ENCODE measurements at regions not wholly inside any gene's neighbourhood (a gene's known extent, or its start where the extent isn't known, plus 50 kb on each side); places are given as distances from the start of the nearest gene placed in this dataset.
"Not testable (repeated sequence)": the region's sequence is repeated elsewhere in the genome, so short reads cannot be mapped to it uniquely, and the experiment has no call there.

DNA sequence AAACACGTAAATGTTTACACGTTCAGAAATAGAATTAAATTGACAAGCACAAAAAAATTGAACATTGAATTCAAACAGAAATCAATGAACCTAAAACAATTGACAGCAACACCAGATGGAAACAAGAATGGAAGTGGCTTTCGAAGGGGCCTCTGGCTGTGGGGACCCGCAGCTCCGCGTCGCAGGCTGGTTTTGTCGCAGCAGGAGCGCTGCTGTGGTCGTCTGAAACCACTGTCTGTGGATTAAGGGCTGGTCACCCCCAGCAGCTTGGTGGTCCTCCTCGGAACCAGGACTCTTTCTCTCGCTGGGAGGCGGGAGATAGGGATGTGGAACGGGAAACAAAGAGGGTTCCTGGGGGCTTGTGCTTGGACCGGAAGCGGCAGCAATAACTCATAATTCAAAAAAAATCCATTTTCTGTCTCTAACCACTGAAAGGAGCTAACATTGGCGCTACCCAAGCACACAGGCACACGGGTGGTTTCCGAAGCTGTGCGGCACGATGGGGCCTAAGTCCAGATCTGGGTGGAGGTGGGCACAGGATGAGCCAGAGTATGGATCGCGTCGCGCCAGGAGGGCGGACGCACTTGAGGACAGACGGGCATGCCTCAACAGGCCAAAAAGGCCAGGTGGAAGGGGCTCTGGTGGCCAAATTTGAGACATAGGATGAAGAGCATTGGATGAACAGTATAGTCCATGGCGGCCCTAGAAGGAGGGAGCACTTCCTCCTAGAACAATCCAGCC lies 346.0 kb downstream of the CNTNAP3B start:
- not testable (repeated sequence) for H3K27ac ChIP-seq; H3K9me3 ChIP-seq (ENCODE audit: low read depth, low read length); H3K4me3 ChIP-seq; H3K36me3 ChIP-seq (ENCODE audit: insufficient read depth, low read length); DNase-seq (ENCODE audit: low read depth, low spot score); H3K9ac ChIP-seq (ENCODE audit: insufficient read length)

DNA sequence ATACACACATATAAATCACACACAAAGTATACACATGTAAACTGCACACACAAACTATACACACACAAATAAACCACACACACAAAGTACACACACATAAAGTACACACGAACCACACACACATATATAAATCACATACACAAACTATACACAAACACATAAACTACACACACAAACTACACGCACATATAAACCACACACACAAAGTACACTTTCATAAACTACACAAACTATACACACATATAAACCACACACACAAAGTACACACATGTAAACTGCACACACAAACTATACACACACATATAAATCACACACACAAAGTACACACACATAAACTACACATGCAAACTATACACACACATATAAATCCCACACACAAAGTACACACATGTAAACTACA lies 347.3 kb downstream of the CNTNAP3B start:
- DNase-seq (ENCODE audit: low read depth, low spot score); H3K9ac ChIP-seq (ENCODE audit: insufficient read length); H3K9me3 ChIP-seq (ENCODE audit: low read depth, low read length); H3K4me3 ChIP-seq; H3K27ac ChIP-seq; H3K36me3 ChIP-seq (ENCODE audit: insufficient read depth, low read length): not testable (repeated sequence)

DNA sequence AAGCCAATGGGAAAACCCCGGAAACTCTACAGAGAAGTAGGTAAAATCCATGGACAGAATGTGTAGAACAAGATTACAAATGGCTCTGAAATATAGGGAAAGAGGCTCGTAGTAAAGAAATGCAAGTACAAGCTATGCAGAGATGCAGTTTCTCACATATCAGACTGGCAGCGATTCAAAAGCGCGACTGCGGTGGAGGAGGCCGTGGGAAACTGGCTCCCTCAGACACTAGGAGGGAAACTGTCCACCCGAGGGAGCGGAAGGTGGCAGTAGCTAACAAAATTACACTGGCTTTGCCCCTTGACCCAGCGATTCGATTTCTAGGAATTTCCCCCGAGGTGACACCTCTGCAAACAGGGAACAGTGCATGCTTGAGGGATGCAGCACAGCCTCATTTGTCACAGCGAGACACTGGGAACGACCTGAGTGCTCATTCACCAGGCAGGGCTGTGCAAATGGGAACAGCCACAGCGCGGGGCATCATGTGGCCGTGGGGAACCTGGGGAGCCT lies 349.3 kb downstream of the CNTNAP3B start:
- not testable (repeated sequence) for H3K27ac ChIP-seq; DNase-seq (ENCODE audit: low read depth, low spot score); H3K36me3 ChIP-seq (ENCODE audit: insufficient read depth, low read length); H3K4me3 ChIP-seq; H3K9me3 ChIP-seq (ENCODE audit: low read depth, low read length); H3K9ac ChIP-seq (ENCODE audit: insufficient read length)

DNA sequence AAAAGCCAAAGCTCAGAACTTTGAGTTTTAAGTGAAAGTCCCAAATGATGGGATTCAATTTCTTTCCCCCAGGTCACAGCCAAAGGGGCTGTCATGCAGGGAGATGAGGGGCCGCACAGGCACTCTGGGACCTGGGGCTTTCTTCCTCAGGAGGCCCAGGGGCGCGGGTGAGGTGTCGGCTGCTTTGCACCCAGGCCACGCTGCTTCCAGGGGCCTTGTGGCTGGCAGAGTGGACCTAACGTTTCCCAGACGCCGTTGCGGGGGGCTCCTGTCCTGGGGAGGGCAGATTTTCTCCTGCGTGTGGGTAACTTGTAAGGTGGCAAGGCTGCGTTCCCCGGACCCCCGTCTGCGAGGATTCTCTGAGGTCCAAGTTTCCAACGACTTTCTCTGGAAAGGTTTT lies 350.0 kb downstream of the CNTNAP3B start:
- H3K9ac ChIP-seq (ENCODE audit: insufficient read length); H3K9me3 ChIP-seq (ENCODE audit: low read depth, low read length); H3K27ac ChIP-seq; H3K4me3 ChIP-seq; DNase-seq (ENCODE audit: low read depth, low spot score); H3K36me3 ChIP-seq (ENCODE audit: insufficient read depth, low read length): not testable (repeated sequence)

DNA sequence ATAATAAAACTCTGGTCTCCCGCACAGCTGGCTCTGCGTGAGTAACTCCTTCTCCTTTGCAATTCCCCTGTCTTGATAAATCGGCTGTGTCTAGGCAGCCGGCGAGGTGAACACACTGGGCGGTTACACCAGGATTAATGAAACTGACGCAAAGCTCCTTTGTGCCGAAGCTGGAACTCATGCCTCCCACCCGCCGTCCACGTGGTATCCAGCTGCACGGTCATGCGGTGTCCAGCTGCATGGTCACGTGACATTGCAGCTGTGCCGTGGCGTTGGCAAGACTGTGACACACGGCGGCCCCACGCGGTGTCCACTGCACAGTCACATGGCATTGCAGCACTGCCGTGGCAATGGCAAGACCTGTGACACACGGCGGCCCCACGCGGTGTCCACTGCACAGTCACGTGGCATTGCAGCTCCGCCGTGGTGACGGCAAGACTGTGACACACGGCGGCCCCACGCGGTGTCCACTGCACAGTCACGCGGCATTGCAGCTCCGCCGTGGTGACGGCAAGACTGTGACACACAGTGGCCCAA lies 350.6 kb downstream of the CNTNAP3B start:
- not testable (repeated sequence) for H3K9ac ChIP-seq (ENCODE audit: insufficient read length); DNase-seq (ENCODE audit: low read depth, low spot score); H3K27ac ChIP-seq; H3K36me3 ChIP-seq (ENCODE audit: insufficient read depth, low read length); H3K4me3 ChIP-seq; H3K9me3 ChIP-seq (ENCODE audit: low read depth, low read length)

DNA sequence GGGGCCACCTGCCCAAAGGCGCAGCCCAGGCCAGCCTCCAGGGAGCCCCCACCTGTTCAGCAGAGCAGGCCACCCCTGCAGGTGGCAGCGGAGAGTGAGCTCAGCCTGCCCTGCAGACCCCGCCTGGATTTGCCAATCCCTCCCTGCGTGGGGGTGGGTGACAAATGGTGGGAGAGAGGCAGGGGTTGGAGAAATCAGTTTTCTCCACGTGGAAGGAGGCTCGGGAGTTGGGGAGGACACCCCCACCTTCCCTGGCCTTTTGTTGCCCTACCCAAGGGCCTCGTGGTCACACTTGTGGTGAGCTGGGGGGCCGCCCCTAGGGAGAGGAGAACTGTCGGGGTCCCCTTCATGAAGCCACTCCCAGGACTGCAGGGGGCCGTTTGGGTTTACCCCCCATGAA lies 351.7 kb downstream of the CNTNAP3B start:
- H3K9me3 ChIP-seq (ENCODE audit: low read depth, low read length); DNase-seq (ENCODE audit: low read depth, low spot score); H3K27ac ChIP-seq; H3K4me3 ChIP-seq; H3K9ac ChIP-seq (ENCODE audit: insufficient read length); H3K36me3 ChIP-seq (ENCODE audit: insufficient read depth, low read length): not testable (repeated sequence)

DNA sequence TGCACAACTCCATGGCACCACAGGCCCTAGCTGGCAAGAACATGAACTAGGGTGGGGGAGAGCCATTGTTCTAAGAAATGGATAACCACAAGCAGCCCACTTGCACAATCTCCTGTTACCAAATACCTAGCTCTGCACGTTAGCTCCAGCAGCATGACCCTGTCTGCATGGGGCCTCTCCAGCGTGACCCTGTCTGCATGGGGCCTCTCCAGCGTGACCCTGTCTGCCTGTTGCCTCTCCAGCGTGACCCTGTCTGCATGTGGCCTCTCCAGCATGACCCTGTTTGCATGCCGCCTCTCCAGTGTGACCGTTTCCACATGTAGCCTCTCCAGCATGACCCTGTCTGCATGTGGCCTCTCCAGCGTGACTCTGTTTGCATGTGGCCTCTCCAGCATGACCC lies 356.7 kb downstream of the CNTNAP3B start:
- not testable (repeated sequence) for H3K9me3 ChIP-seq (ENCODE audit: low read depth, low read length); H3K9ac ChIP-seq (ENCODE audit: insufficient read length); DNase-seq (ENCODE audit: low read depth, low spot score); H3K36me3 ChIP-seq (ENCODE audit: insufficient read depth, low read length); H3K4me3 ChIP-seq; H3K27ac ChIP-seq

DNA sequence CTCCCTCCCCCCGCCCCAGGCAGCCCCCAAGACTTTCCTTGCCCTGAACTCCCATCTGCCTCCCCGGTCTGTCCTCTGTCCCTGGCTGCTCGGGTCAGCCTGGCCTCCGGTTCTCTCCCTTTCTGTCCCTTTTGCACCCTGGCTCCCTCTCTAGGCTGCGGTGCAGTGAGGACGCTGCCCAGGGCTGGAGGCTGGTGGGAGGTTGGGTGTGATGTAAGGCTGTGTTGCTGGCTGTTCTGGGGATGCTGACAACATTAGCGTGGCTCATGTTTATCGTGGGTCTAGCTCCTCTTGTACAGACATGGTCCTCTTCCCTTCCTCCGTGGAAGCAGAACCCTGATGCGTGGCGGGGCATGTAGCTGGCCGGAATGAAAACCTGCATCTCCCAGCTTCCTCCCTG lies 357.5 kb downstream of the CNTNAP3B start:
- not testable (repeated sequence) for H3K9ac ChIP-seq (ENCODE audit: insufficient read length); H3K36me3 ChIP-seq (ENCODE audit: insufficient read depth, low read length); H3K4me3 ChIP-seq; H3K9me3 ChIP-seq (ENCODE audit: low read depth, low read length); H3K27ac ChIP-seq; DNase-seq (ENCODE audit: low read depth, low spot score)

DNA sequence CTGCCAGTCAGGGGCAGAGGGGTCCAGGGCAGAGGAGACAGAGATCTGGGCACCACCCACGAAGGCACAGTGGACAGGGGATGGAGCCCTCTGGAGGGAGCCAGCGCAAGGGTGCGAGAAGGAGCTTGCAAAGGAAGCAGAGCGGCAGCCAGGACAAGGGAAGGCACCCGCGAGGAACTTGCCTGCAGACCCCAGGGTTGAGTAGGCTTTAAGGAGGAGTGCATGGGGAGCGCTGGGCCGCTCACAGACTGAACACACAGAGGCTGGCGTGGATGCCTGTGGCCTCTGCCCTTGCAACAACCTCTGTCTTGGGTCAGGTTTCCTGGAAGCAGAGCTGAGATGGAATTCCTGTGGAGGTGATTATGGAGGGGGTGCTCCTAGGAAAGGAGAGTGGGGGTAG lies 374.4 kb downstream of the CNTNAP3B start:
- H3K4me3 ChIP-seq; H3K27ac ChIP-seq; DNase-seq (ENCODE audit: low read depth, low spot score); H3K9me3 ChIP-seq (ENCODE audit: low read depth, low read length); H3K9ac ChIP-seq (ENCODE audit: insufficient read length); H3K36me3 ChIP-seq (ENCODE audit: insufficient read depth, low read length): not testable (repeated sequence)

DNA sequence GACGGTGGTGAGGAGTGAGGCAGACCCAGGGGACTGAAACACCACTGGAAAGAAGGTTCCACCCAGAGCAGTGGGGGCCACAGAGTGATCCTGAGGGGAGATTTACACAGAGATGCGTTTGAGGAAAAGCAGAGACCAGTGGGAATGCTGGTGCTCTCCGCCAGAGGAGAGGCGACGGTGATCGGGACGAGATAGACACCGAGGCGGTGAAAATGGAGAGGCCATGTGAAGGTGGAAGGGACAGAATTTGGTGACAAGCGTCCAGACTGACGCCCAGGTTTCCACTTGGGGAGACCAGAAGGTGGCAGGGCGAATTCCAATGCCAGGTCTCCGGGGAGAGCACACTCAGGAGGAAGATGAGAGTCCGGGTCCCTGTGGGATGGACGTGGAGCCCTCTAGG lies 374.8 kb downstream of the CNTNAP3B start:
- H3K9me3 ChIP-seq (ENCODE audit: low read depth, low read length); H3K9ac ChIP-seq (ENCODE audit: insufficient read length); H3K27ac ChIP-seq; H3K36me3 ChIP-seq (ENCODE audit: insufficient read depth, low read length); DNase-seq (ENCODE audit: low read depth, low spot score); H3K4me3 ChIP-seq: not testable (repeated sequence)

DNA sequence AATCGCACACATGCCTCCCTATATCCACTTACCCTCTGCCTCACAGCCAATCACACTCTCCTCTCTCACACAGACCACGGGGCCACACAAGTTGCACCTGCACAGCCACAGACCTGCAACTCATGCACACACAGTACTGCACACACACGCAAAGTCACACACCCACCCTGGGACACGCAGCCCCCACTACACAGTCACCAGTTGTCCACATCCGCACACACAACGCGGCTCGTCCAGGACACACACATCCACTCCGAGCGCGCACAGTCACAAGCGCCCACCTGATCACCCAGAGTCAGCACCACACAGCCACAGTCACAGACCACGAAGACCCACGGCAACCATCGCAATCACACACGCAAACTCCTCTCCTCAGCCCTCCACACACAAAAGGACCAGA lies 387.3 kb downstream of the CNTNAP3B start:
- not testable (repeated sequence) for DNase-seq (ENCODE audit: low read depth, low spot score); H3K36me3 ChIP-seq (ENCODE audit: insufficient read depth, low read length); H3K9ac ChIP-seq (ENCODE audit: insufficient read length); H3K9me3 ChIP-seq (ENCODE audit: low read depth, low read length); H3K4me3 ChIP-seq; H3K27ac ChIP-seq

DNA sequence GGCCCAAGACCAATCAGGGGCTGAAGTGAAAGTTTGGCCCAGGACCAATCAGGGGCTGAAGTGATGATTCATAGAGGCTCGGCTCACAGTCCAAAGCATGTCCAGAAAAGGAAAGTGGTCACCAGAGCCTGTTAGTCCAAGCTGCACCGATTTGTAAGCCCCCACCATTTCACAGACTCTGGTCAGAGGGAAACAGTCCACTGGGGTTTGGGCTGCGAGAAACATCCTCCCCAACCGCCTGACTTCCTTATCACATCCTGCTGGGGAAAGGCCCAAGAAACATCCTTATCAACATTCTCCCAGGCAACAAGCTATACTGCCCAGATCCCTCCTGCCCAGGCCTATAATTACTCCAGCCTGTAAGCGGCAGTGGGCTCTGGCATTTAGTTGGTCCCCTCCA lies 388.1 kb downstream of the CNTNAP3B start:
- H3K36me3 ChIP-seq (ENCODE audit: insufficient read depth, low read length); H3K9me3 ChIP-seq (ENCODE audit: low read depth, low read length); H3K4me3 ChIP-seq; H3K9ac ChIP-seq (ENCODE audit: insufficient read length); DNase-seq (ENCODE audit: low read depth, low spot score); H3K27ac ChIP-seq: not testable (repeated sequence)

DNA sequence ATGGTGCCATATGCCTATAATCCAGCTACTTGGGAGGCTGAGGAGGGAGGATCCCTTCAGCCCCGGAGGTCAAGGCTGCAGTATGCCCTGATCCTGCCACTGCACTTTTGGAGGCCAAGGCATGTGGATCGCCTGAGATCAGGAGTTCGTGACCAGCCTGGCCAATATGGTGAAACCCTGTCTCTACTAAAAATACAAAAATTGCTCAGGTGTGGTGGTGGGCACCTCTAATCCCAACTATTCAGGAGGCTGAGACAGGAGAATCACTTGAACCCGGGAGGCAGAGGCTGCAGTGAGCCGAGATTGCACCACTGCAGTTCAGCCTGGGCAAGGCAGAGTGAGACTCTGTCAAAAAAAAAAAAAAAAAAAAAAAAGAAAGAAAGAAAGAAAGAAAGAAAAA lies 390.5 kb downstream of the CNTNAP3B start:
- not testable (repeated sequence) for DNase-seq (ENCODE audit: low read depth, low spot score)

DNA sequence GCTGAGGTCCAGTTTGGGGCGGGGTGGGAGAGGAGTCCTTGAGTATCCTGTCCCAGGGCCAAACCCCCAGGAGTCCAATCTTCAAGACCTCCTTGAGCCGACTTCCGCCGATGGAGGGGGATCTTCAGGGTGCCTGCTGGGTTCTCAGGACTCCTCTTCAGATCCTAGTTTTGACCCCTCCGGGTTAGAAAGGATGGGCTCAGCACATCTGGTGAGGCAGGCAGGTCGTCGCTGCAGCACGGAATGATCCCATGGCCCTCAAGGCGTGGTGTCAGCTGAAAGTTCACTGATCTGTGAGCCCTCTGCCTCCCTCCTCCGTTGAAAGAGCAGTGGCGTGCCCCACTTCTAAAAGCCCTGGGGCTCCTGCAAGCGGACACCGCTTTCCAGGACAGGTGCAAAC lies 430.0 kb downstream of the CNTNAP3B start:
- not testable (repeated sequence) for H3K27ac ChIP-seq; H3K4me3 ChIP-seq; H3K9ac ChIP-seq (ENCODE audit: insufficient read length); H3K36me3 ChIP-seq (ENCODE audit: insufficient read depth, low read length); DNase-seq (ENCODE audit: low read depth, low spot score); H3K9me3 ChIP-seq (ENCODE audit: low read depth, low read length)

More for the DNA sequence above, 390.5 kb downstream of the CNTNAP3B start:
- not testable (repeated sequence) for H3K36me3 ChIP-seq (ENCODE audit: insufficient read depth, low read length); H3K9ac ChIP-seq (ENCODE audit: insufficient read length); H3K9me3 ChIP-seq (ENCODE audit: low read depth, low read length); H3K4me3 ChIP-seq; H3K27ac ChIP-seq

DNA sequence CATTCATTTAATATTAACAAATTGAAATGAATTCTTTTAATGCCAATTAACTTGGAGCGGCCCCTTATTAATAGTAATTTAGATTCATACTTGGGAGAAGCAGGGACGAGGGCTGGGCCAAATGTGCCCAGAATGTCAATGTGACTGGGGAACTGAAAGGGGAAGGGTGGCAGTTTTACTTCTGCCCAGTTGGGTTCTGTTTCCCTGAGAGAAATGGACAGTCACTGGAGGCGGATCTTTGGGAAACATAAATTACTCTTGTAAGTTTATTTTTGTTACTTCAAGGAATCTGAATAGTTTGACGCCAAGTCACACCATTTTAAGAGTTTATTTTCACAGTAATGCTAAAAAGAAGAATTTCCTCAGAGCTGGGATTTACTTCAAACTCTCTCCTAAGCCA lies 432.1 kb downstream of the CNTNAP3B start:
- not testable (repeated sequence) for H3K9ac ChIP-seq (ENCODE audit: insufficient read length); DNase-seq (ENCODE audit: low read depth, low spot score); H3K9me3 ChIP-seq (ENCODE audit: low read depth, low read length); H3K4me3 ChIP-seq; H3K36me3 ChIP-seq (ENCODE audit: insufficient read depth, low read length); H3K27ac ChIP-seq

Measured in SK-N-MC (cell line).